Astrocyte (in vitro differentiated cells and primary cell): ENCODE measurements at regions not wholly inside any gene's neighbourhood (a gene's known extent, or its start where the extent isn't known, plus 50 kb on each side); places are given as distances from the start of the nearest gene placed in this dataset.

Experiments
- EZH2 ChIP-seq: IDR thresholded peaks from 2 replicates; pipeline ENCODE4 v1.6.1; 2012; ENCODE audit warnings: mild to moderate bottlenecking, low read length, inconsistent platforms; ENCODE audit not compliant: insufficient read depth
- TF ChIP-seq, protein P1 (sequence below): IDR thresholded peaks from 2 replicates; pipeline ENCODE4 v1.5.1; 2011; ENCODE audit warnings: low read depth, mild to moderate bottlenecking, inconsistent platforms, low read length, moderate library complexity; ENCODE audit not compliant: insufficient read depth

DNA sequence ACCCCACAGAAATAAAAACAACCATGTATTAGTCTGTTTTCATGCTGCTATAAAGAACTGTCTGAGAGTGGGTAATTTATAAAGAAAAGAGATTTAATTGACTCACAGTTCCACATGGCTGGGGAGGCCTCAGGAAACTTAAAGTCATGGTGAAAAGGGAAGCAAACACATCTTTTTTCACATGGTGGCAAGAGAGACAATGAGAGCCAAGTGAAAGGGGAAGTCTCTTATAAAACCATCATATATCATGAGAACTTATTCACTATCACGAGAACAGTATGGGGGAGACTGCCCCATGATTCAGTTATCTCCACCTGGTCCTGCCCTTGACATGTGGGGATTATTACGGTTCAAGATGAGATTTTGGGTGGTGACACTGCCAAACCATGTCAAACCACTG lies 141.5 kb downstream of the ZMAT3 start:
- TF ChIP-seq, protein P1, sequence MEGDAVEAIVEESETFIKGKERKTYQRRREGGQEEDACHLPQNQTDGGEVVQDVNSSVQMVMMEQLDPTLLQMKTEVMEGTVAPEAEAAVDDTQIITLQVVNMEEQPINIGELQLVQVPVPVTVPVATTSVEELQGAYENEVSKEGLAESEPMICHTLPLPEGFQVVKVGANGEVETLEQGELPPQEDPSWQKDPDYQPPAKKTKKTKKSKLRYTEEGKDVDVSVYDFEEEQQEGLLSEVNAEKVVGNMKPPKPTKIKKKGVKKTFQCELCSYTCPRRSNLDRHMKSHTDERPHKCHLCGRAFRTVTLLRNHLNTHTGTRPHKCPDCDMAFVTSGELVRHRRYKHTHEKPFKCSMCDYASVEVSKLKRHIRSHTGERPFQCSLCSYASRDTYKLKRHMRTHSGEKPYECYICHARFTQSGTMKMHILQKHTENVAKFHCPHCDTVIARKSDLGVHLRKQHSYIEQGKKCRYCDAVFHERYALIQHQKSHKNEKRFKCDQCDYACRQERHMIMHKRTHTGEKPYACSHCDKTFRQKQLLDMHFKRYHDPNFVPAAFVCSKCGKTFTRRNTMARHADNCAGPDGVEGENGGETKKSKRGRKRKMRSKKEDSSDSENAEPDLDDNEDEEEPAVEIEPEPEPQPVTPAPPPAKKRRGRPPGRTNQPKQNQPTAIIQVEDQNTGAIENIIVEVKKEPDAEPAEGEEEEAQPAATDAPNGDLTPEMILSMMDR: no peak
- no peak for TF ChIP-seq EZH2
